ENCODE measurements at regions not wholly inside any gene's neighbourhood (a gene's known extent, or its start where the extent isn't known, plus 50 kb on each side); places are given as distances from the start of the nearest gene placed in this dataset.
"Not testable (repeated sequence)": the region's sequence is repeated elsewhere in the genome, so short reads cannot be mapped to it uniquely, and the experiment has no call there.

DNA sequence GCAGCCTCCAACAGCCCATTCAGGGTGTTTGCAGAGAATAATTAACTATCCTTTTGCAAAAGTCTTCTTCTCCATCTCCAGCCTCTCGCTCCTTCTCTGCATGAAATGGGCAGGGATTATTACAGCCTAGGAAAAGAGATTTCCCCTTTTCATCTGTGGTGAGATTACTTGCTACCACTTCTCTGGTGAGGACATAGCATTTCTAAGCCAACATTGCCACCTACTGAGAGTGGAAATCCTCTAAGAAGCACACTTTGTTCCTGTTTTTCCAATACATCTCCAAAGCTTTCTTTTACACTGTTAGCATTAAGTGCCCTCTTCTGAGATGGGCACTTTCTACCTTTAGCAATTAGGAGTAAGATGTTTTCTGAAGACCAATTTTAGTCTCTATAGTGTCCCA is 69.3 kb downstream of the HSFY1 start:
- DNase-seq; H3K9me3 Mint-ChIP-seq; H4K20me1 ChIP-seq (ENCODE audit: insufficient read depth, low read length); H3K4me3 ChIP-seq (replicated peaks in 1 of 3; ENCODE audit: low read depth in 2 of 3, low read length in 3 of 3); H3K27me3 ChIP-seq (ENCODE audit: control insufficient read depth in 2 of 2, insufficient read depth in 2 of 2, low read length in 2 of 2); H3K9me3 ChIP-seq (replicated peaks in 1 of 2; ENCODE audit: control insufficient read depth in 1 of 2, insufficient read depth in 1 of 2, low read length in 2 of 2); H3K79me2 ChIP-seq (ENCODE audit: insufficient read depth, low read length); H3K27me3 Mint-ChIP-seq (ENCODE audit: low read depth in 3 of 3); H3K36me3 ChIP-seq (replicated peaks in 1 of 2; ENCODE audit: control insufficient read depth in 1 of 2, insufficient read depth in 2 of 2, low read length in 2 of 2); H3K9ac ChIP-seq (ENCODE audit: insufficient read depth, low read length, poor library complexity, severe bottlenecking); intact Hi-C loops (cut with micrococcal nuclease); H2AFZ ChIP-seq (ENCODE audit: insufficient read depth, low read depth, low read length, poor library complexity, severe bottlenecking); H3K4me1 ChIP-seq (ENCODE audit: control insufficient read depth in 1 of 2, insufficient read depth in 2 of 2, low read length in 2 of 2); H3K4me2 ChIP-seq (replicated peaks; ENCODE audit: extremely low read depth, low read length, poor library complexity, severe bottlenecking); H3K36me3 Mint-ChIP-seq; H3K4me1 Mint-ChIP-seq; H3K27ac ChIP-seq (ENCODE audit: low read depth in 1 of 2, low read length in 2 of 2); H3K27ac Mint-ChIP-seq; H3K4me3 Mint-ChIP-seq: not testable (repeated sequence)
- WGBS (ENCODE audit: insufficient coverage) = no CpG with 5 or more reads among the region's 1 CpG

DNA sequence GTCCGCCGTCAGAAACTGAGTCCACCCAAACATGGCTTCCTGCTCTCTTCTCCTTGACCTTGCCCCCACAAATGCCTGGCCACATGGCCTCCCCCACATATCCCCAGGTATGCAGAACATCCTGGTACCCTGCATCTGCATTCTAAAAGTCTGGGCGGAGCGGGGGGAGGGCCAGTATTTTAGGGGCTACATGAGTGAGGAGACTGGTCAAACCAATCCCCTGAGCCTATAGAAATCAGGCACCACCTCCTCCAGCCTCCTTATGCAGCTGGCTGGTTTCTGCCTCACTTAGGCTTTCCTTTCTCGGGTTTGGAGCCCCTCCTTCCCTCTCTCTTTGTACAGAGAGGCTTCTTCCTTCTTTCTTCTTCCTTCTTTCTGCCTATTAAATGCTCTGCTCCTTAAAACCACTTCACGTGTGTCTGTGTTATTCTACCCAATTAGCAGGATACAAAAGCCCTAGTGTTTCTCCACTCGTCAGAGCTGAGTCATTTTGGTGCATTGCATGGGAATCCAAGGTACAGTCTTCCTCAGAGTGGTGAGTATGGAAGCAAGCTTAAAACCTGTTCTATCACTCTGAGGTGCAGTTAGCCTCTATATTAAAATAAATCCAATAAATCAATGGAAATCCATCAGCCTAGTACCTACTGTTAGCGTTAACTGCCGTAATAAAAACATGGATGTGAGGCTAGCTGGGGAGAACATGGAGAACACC is 83.4 kb downstream of the HSFY1 start:
- intact Hi-C loops (cut with micrococcal nuclease); H3K4me3 ChIP-seq (replicated peaks in 1 of 3; ENCODE audit: low read depth in 2 of 3, low read length in 3 of 3); H3K27ac Mint-ChIP-seq; H3K79me2 ChIP-seq (ENCODE audit: insufficient read depth, low read length); DNase-seq; H3K4me2 ChIP-seq (replicated peaks; ENCODE audit: extremely low read depth, low read length, poor library complexity, severe bottlenecking); H3K27me3 Mint-ChIP-seq (ENCODE audit: low read depth in 3 of 3); H3K4me3 Mint-ChIP-seq; H3K9me3 Mint-ChIP-seq; H3K27ac ChIP-seq (ENCODE audit: low read depth in 1 of 2, low read length in 2 of 2); H3K4me1 Mint-ChIP-seq; H3K9me3 ChIP-seq (replicated peaks in 1 of 2; ENCODE audit: control insufficient read depth in 1 of 2, insufficient read depth in 1 of 2, low read length in 2 of 2); H2AFZ ChIP-seq (ENCODE audit: insufficient read depth, low read depth, low read length, poor library complexity, severe bottlenecking); H3K27me3 ChIP-seq (ENCODE audit: control insufficient read depth in 2 of 2, insufficient read depth in 2 of 2, low read length in 2 of 2); H4K20me1 ChIP-seq (ENCODE audit: insufficient read depth, low read length); H3K36me3 ChIP-seq (replicated peaks in 1 of 2; ENCODE audit: control insufficient read depth in 1 of 2, insufficient read depth in 2 of 2, low read length in 2 of 2); H3K36me3 Mint-ChIP-seq; H3K9ac ChIP-seq (ENCODE audit: insufficient read depth, low read length, poor library complexity, severe bottlenecking); H3K4me1 ChIP-seq (ENCODE audit: control insufficient read depth in 1 of 2, insufficient read depth in 2 of 2, low read length in 2 of 2): not testable (repeated sequence)
- no CpG with 5 or more reads among the region's 9 CpGs for WGBS (ENCODE audit: insufficient coverage)

DNA sequence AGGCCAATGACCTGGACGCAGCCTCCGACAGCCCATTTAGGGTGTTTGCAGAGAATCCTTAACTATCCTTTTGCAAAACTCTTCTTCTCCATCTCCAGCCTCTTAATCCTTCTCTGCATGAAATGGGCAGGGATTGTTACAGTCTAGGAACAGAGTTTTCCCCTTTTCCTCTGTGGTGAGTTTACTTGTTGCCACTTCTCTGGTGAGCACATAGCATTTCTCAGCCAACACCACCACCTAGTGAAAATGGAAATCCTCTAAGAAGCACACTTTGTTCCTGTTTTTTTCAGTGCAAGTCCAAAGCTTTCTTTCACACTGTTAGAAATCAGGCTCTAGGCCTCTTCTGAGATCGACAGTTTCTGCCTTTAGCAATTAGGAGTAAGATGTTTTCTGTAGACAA is 84.1 kb downstream of the HSFY1 start:
- intact Hi-C loops (cut with micrococcal nuclease); H3K27me3 ChIP-seq (ENCODE audit: control insufficient read depth in 2 of 2, insufficient read depth in 2 of 2, low read length in 2 of 2); H3K27ac ChIP-seq (ENCODE audit: low read depth in 1 of 2, low read length in 2 of 2); H3K36me3 ChIP-seq (replicated peaks in 1 of 2; ENCODE audit: control insufficient read depth in 1 of 2, insufficient read depth in 2 of 2, low read length in 2 of 2); H3K4me2 ChIP-seq (replicated peaks; ENCODE audit: extremely low read depth, low read length, poor library complexity, severe bottlenecking); H3K27ac Mint-ChIP-seq; H3K27me3 Mint-ChIP-seq (ENCODE audit: low read depth in 3 of 3); H3K9me3 Mint-ChIP-seq; H2AFZ ChIP-seq (ENCODE audit: insufficient read depth, low read depth, low read length, poor library complexity, severe bottlenecking); H4K20me1 ChIP-seq (ENCODE audit: insufficient read depth, low read length); H3K4me3 ChIP-seq (replicated peaks in 1 of 3; ENCODE audit: low read depth in 2 of 3, low read length in 3 of 3); H3K4me1 Mint-ChIP-seq; H3K4me3 Mint-ChIP-seq; DNase-seq; H3K9me3 ChIP-seq (replicated peaks in 1 of 2; ENCODE audit: control insufficient read depth in 1 of 2, insufficient read depth in 1 of 2, low read length in 2 of 2); H3K9ac ChIP-seq (ENCODE audit: insufficient read depth, low read length, poor library complexity, severe bottlenecking); H3K36me3 Mint-ChIP-seq; H3K79me2 ChIP-seq (ENCODE audit: insufficient read depth, low read length); H3K4me1 ChIP-seq (ENCODE audit: control insufficient read depth in 1 of 2, insufficient read depth in 2 of 2, low read length in 2 of 2): not testable (repeated sequence)
- WGBS (ENCODE audit: insufficient coverage) = no CpG with 5 or more reads among the region's 3 CpGs

DNA sequence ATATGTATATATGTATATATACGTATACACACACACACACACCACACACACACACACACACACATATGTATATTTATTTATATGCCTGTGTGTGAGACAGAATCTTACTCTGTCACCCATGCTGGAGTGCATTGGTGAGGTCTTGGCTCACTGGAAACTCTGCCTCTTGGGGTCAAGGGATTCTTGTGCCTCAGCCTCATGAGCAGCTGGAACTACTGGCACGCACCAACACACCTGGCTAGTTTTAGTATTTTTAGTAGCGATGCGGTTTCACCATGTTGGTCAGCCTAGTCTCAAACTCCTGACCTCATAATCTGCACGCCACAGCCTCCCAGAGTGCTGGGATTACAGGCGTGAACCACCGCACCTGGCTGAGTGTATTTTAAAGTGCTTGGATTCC is 85.1 kb downstream of the HSFY1 start:
- H3K4me3 Mint-ChIP-seq; H3K27me3 ChIP-seq (ENCODE audit: control insufficient read depth in 2 of 2, insufficient read depth in 2 of 2, low read length in 2 of 2); H2AFZ ChIP-seq (ENCODE audit: insufficient read depth, low read depth, low read length, poor library complexity, severe bottlenecking); H3K27ac Mint-ChIP-seq; H3K4me2 ChIP-seq (replicated peaks; ENCODE audit: extremely low read depth, low read length, poor library complexity, severe bottlenecking); H3K4me3 ChIP-seq (replicated peaks in 1 of 3; ENCODE audit: low read depth in 2 of 3, low read length in 3 of 3); H3K4me1 ChIP-seq (ENCODE audit: control insufficient read depth in 1 of 2, insufficient read depth in 2 of 2, low read length in 2 of 2); H3K4me1 Mint-ChIP-seq; DNase-seq; H3K9me3 Mint-ChIP-seq; H3K36me3 Mint-ChIP-seq; H3K9me3 ChIP-seq (replicated peaks in 1 of 2; ENCODE audit: control insufficient read depth in 1 of 2, insufficient read depth in 1 of 2, low read length in 2 of 2); H3K36me3 ChIP-seq (replicated peaks in 1 of 2; ENCODE audit: control insufficient read depth in 1 of 2, insufficient read depth in 2 of 2, low read length in 2 of 2); H3K27ac ChIP-seq (ENCODE audit: low read depth in 1 of 2, low read length in 2 of 2); H4K20me1 ChIP-seq (ENCODE audit: insufficient read depth, low read length); intact Hi-C loops (cut with micrococcal nuclease); H3K79me2 ChIP-seq (ENCODE audit: insufficient read depth, low read length); H3K9ac ChIP-seq (ENCODE audit: insufficient read depth, low read length, poor library complexity, severe bottlenecking); H3K27me3 Mint-ChIP-seq (ENCODE audit: low read depth in 3 of 3): not testable (repeated sequence)
- WGBS (ENCODE audit: insufficient coverage) = no CpG with 5 or more reads among the region's 7 CpGs

Measured in CD14-positive monocyte (primary cell).